ENCODE measurements at regions not wholly inside any gene's neighbourhood (a gene's known extent, or its start where the extent isn't known, plus 50 kb on each side); places are given as distances from the start of the nearest gene placed in this dataset.
"Not testable (repeated sequence)": the region's sequence is repeated elsewhere in the genome, so short reads cannot be mapped to it uniquely, and the experiment has no call there.

- Histone ChIP-seq H3K4me2 (ENCODE audit: low read length) (no peak overlapping the region), H3K9me3 (ENCODE audit: insufficient read depth, low read depth, low read length) (no peaks in the 10 kb centered on the region), H3K4me1 (ENCODE audit: insufficient read depth, low read length) (peaks cover 8% of the 10 kb centered on the region), H3K9ac (ENCODE audit: low read length) (no peak overlapping the region), H2AFZ (ENCODE audit: low read depth, low read length) (no peak overlapping the region), H3K27ac (ENCODE audit: low read depth, low read length) (no peak overlapping the region), H4K20me1 (ENCODE audit: insufficient read depth, low read length) (no peaks in the 10 kb centered on the region), H3K79me2 (ENCODE audit: insufficient read depth, low read length) (no peaks in the 10 kb centered on the region), H3K36me3 (ENCODE audit: insufficient read depth, low read length) (no peaks in the 10 kb centered on the region), H3K4me3 (ENCODE audit: insufficient read depth, low read depth, low read length) (no peak overlapping the region), H3K27me3 (ENCODE audit: insufficient read depth, low read length) (peaks cover 5% of the 10 kb centered on the region)
- no peak overlapping the region for H3K4me3 Mint-ChIP-seq (ENCODE audit: unreplicated experiment)
- H3K27ac Mint-ChIP-seq (ENCODE audit: unreplicated experiment): no peak overlapping the region
- H3K27me3 Mint-ChIP-seq (ENCODE audit: low read depth, unreplicated experiment): peaks cover 71% of the 10 kb centered on the region
- H3K36me3 Mint-ChIP-seq (ENCODE audit: low read depth, unreplicated experiment): peaks cover 2% of the 10 kb centered on the region
- peaks cover 7% of the 10 kb centered on the region for H3K9me3 Mint-ChIP-seq (ENCODE audit: unreplicated experiment)
- FAIRE-seq: no peak
- TF ChIP-seq EZH2 (IDR thresholded peaks at IDR 0.05; ENCODE audit: insufficient read depth, low read length): no peak
- DNase-seq (ENCODE audit: low read depth): no peak
- H3K4me1 Mint-ChIP-seq (ENCODE audit: low read depth, unreplicated experiment): peaks cover 5% of the 10 kb centered on the region
Measured at GRCh38 chr16:87048730-87049115, 268.5 kb downstream of the C16orf95 start.

- not testable (repeated sequence) for H3K27ac ChIP-seq (ENCODE audit: low read depth, low read length); H3K4me2 ChIP-seq (ENCODE audit: low read length); H3K9me3 Mint-ChIP-seq (ENCODE audit: unreplicated experiment); H3K9me3 ChIP-seq (ENCODE audit: insufficient read depth, low read depth, low read length); FAIRE-seq; H3K4me3 Mint-ChIP-seq (ENCODE audit: unreplicated experiment); H3K4me1 ChIP-seq (ENCODE audit: insufficient read depth, low read length); H3K36me3 Mint-ChIP-seq (ENCODE audit: low read depth, unreplicated experiment); H3K4me3 ChIP-seq (ENCODE audit: insufficient read depth, low read depth, low read length); H3K27me3 ChIP-seq (ENCODE audit: insufficient read depth, low read length); H4K20me1 ChIP-seq (ENCODE audit: insufficient read depth, low read length); H3K36me3 ChIP-seq (ENCODE audit: insufficient read depth, low read length); H2AFZ ChIP-seq (ENCODE audit: low read depth, low read length); H3K79me2 ChIP-seq (ENCODE audit: insufficient read depth, low read length); DNase-seq (ENCODE audit: low read depth); H3K4me1 Mint-ChIP-seq (ENCODE audit: low read depth, unreplicated experiment); H3K27ac Mint-ChIP-seq (ENCODE audit: unreplicated experiment); H3K9ac ChIP-seq (ENCODE audit: low read length)
- peaks cover 66% of the 10 kb centered on the region for H3K27me3 Mint-ChIP-seq (ENCODE audit: low read depth, unreplicated experiment)
Measured at GRCh38 chr16:87049216-87049615, 268.0 kb downstream of the C16orf95 start.

- H3K9me3 Mint-ChIP-seq (ENCODE audit: unreplicated experiment): peaks cover 10% of the 10 kb centered on the region
Measured at GRCh38 chr16:87050142-87050541, 267.1 kb downstream of the C16orf95 start.

More at GRCh38 chr16:87050142-87050541, 267.1 kb downstream of the C16orf95 start:
- DNase-seq (ENCODE audit: low read depth) (no peak), FAIRE-seq (no peak)
- peaks cover 2% of the 10 kb centered on the region for H3K36me3 Mint-ChIP-seq (ENCODE audit: low read depth, unreplicated experiment)
- H3K27me3 Mint-ChIP-seq (ENCODE audit: low read depth, unreplicated experiment): peaks cover 71% of the 10 kb centered on the region
- H2AFZ ChIP-seq (ENCODE audit: low read depth, low read length): no peak overlapping the region
- H3K4me2 ChIP-seq (ENCODE audit: low read length): no peak overlapping the region
- H3K4me3 Mint-ChIP-seq (ENCODE audit: unreplicated experiment): no peak overlapping the region
- H3K79me2 ChIP-seq (ENCODE audit: insufficient read depth, low read length): no peaks in the 10 kb centered on the region
- no peaks in the 10 kb centered on the region for H3K36me3 ChIP-seq (ENCODE audit: insufficient read depth, low read length)
- H3K27me3 ChIP-seq (ENCODE audit: insufficient read depth, low read length): peaks cover 5% of the 10 kb centered on the region
- H3K27ac Mint-ChIP-seq (ENCODE audit: unreplicated experiment): no peak overlapping the region
- H3K27ac ChIP-seq (ENCODE audit: low read depth, low read length): no peak overlapping the region
- no peak overlapping the region for H3K9ac ChIP-seq (ENCODE audit: low read length)
- no peaks in the 10 kb centered on the region for H3K4me1 Mint-ChIP-seq (ENCODE audit: low read depth, unreplicated experiment)
- TF ChIP-seq EZH2 (IDR thresholded peaks at IDR 0.05; ENCODE audit: insufficient read depth, low read length) (no peak), CTCF (IDR thresholded peaks at IDR 0.05; ENCODE audit: insufficient read depth, low read depth, low read length) (no peak)
- no peaks in the 10 kb centered on the region for H4K20me1 ChIP-seq (ENCODE audit: insufficient read depth, low read length)
- H3K4me1 ChIP-seq (ENCODE audit: insufficient read depth, low read length): peaks cover 8% of the 10 kb centered on the region
- H3K9me3 ChIP-seq (ENCODE audit: insufficient read depth, low read depth, low read length): peaks cover 5% of the 10 kb centered on the region
- no peak overlapping the region for H3K4me3 ChIP-seq (ENCODE audit: insufficient read depth, low read depth, low read length)

Measured in astrocyte (in vitro differentiated cells and primary cell).